ENCODE measurements at regions not wholly inside any gene's neighbourhood (a gene's known extent, or its start where the extent isn't known, plus 50 kb on each side); places are given as distances from the start of the nearest gene placed in this dataset.

- TF ChIP-seq CTCF (conservative IDR thresholded peaks at IDR 0.05; ENCODE audit: low read depth, low read length), result no peak
Measured at GRCh38 chr4:12580787-12581186, 903.4 kb downstream of the RAB28 start.

GRCh38 chr4:12579172-12579571, 905.0 kb downstream of the RAB28 start:
- DNase-seq (ENCODE audit: low read depth), result no peak
- TF ChIP-seq CTCF (conservative IDR thresholded peaks at IDR 0.05; ENCODE audit: low read depth, low read length), result no peak
- H3K4me3 ChIP-seq (ENCODE audit: low read length), result no peak overlapping the region

More at GRCh38 chr4:12580787-12581186, 903.4 kb downstream of the RAB28 start:
- no peak for DNase-seq (ENCODE audit: low read depth)
- H3K4me3 ChIP-seq (ENCODE audit: low read length), result no peak overlapping the region

- no peak for DNase-seq (ENCODE audit: low read depth)
- TF ChIP-seq CTCF (conservative IDR thresholded peaks at IDR 0.05; ENCODE audit: low read depth, low read length), result no peak
- H3K4me3 ChIP-seq (ENCODE audit: low read length), result no peak overlapping the region
Measured at GRCh38 chr4:12576409-12576808, 907.7 kb downstream of the RAB28 start.

- no peak for TF ChIP-seq CTCF (conservative IDR thresholded peaks at IDR 0.05; ENCODE audit: low read depth, low read length)
- no peak for DNase-seq (ENCODE audit: low read depth)
Measured at GRCh38 chr4:12573716-12574115, 910.4 kb downstream of the RAB28 start.

GRCh38 chr4:12562476-12563140, 921.5 kb downstream of the RAB28 start:
- no peak for DNase-seq (ENCODE audit: low read depth)
- no peak overlapping the region for H3K4me3 ChIP-seq (ENCODE audit: low read length)
- no peak for TF ChIP-seq CTCF (conservative IDR thresholded peaks at IDR 0.05; ENCODE audit: low read depth, low read length)

More at GRCh38 chr4:12573716-12574115, 910.4 kb downstream of the RAB28 start:
- no peak overlapping the region for H3K4me3 ChIP-seq (ENCODE audit: low read length)

- no peak for DNase-seq (ENCODE audit: low read depth)
- H3K4me3 ChIP-seq (ENCODE audit: low read length), result no peak overlapping the region
- TF ChIP-seq CTCF (conservative IDR thresholded peaks at IDR 0.05; ENCODE audit: low read depth, low read length), result no peak
Measured at GRCh38 chr4:12562021-12562420, 922.1 kb downstream of the RAB28 start.

- no peak for TF ChIP-seq CTCF (conservative IDR thresholded peaks at IDR 0.05; ENCODE audit: low read depth, low read length)
- no peak overlapping the region for H3K4me3 ChIP-seq (ENCODE audit: low read length)
- DNase-seq (ENCODE audit: low read depth), result no peak
Measured at GRCh38 chr4:12555011-12555410, 929.1 kb downstream of the RAB28 start.

Measured in retinal pigment epithelial cell (primary cell).